Type B pancreatic cell (in vitro differentiated cells): ENCODE measurements at regions not wholly inside any gene's neighbourhood (a gene's known extent, or its start where the extent isn't known, plus 50 kb on each side); places are given as distances from the start of the nearest gene placed in this dataset.

Experiments
- DNase-seq: peaks from one replicate; pipeline ENCODE4 v3.0.0; 2021; ENCODE audit warnings: mixed read lengths; ENCODE audit not compliant: unreplicated experiment; ENCODE audit errors: extremely low spot score
- H3K27ac Mint-ChIP-seq: 2 replicates; pipeline ENCODE4 v1.8.0; 2021; ENCODE audit warnings: mild to moderate bottlenecking, mixed read lengths
- H3K27me3 Mint-ChIP-seq: 2 replicates; pipeline ENCODE4 v1.8.0; 2021; ENCODE audit warnings: mixed read lengths
- H3K36me3 Mint-ChIP-seq: 2 replicates; pipeline ENCODE4 v1.8.0; 2021; ENCODE audit warnings: mixed read lengths
- H3K4me1 Mint-ChIP-seq: one replicate; pipeline ENCODE4 v1.8.0; 2021; ENCODE audit warnings: mixed read lengths; ENCODE audit not compliant: unreplicated experiment
- H3K4me3 Mint-ChIP-seq: 2 replicates; pipeline ENCODE4 v1.8.0; 2021; ENCODE audit warnings: mild to moderate bottlenecking, mixed read lengths
- H3K9me3 Mint-ChIP-seq: 2 replicates; pipeline ENCODE4 v1.8.0; 2021; ENCODE audit warnings: mixed read lengths
- TF ChIP-seq, protein P1 (sequence below): fragments of 200-600 bp; sonication (generic); conservative IDR thresholded peaks from 2 replicates; pipeline ENCODE4 v1.5.0; 2021; ENCODE audit warnings: antibody characterized with exemption, mild to moderate bottlenecking

DNA sequence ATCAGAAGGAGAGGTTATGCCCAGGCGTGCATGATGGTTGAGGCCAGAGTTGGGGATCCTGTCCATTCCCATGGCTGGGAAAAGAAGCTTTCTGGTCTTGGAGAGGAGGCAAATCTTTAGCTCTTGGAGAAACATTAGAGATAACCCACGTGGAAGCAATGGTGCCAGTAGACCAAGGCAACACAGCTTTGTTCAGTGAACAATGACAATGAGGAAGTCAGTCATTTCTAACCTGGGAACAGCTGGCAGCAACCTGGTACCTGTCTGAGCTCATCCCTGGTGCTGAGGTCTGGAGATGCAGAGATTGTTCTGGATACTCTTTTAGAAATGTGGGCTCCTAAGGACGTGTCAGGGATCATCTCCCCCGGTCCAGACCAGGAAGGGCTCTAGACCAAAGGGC, 76.7 kb upstream of the PAX1 start:
- H3K4me3 Mint-ChIP-seq = no peak overlapping the region
- peaks cover 41% of the 10 kb centered on the region for H3K27me3 Mint-ChIP-seq
- H3K27ac Mint-ChIP-seq = no peak overlapping the region
- H3K36me3 Mint-ChIP-seq = no peaks in the 10 kb centered on the region
- H3K9me3 Mint-ChIP-seq = no peaks in the 10 kb centered on the region
- TF ChIP-seq, protein P1, sequence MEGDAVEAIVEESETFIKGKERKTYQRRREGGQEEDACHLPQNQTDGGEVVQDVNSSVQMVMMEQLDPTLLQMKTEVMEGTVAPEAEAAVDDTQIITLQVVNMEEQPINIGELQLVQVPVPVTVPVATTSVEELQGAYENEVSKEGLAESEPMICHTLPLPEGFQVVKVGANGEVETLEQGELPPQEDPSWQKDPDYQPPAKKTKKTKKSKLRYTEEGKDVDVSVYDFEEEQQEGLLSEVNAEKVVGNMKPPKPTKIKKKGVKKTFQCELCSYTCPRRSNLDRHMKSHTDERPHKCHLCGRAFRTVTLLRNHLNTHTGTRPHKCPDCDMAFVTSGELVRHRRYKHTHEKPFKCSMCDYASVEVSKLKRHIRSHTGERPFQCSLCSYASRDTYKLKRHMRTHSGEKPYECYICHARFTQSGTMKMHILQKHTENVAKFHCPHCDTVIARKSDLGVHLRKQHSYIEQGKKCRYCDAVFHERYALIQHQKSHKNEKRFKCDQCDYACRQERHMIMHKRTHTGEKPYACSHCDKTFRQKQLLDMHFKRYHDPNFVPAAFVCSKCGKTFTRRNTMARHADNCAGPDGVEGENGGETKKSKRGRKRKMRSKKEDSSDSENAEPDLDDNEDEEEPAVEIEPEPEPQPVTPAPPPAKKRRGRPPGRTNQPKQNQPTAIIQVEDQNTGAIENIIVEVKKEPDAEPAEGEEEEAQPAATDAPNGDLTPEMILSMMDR = no peak
- DNase-seq = no peak
- H3K4me1 Mint-ChIP-seq = no peaks in the 10 kb centered on the region

DNA sequence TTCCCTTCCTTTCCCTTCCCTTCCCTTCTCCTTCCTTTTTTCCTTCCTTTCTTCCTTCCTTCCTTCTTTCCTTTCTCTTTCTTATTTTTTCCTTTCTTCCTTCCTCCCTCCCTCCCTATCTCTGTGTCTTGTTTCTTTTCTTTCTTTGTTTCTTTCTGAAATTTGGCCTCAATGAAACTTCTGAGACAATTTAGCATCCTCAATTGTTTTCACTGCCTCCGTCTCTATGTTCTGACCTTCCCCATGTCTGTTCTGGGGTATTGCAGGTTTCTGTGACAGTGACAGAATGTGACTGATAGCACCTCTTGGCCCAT, 81.7 kb upstream of the PAX1 start:
- H3K36me3 Mint-ChIP-seq = no peaks in the 10 kb centered on the region
- no peak for DNase-seq
- TF ChIP-seq, protein P1 = no peak
- no peak overlapping the region for H3K4me3 Mint-ChIP-seq
- H3K9me3 Mint-ChIP-seq = no peaks in the 10 kb centered on the region
- no peak overlapping the region for H3K27ac Mint-ChIP-seq
- peaks cover 43% of the 10 kb centered on the region for H3K27me3 Mint-ChIP-seq
- H3K4me1 Mint-ChIP-seq = no peaks in the 10 kb centered on the region

DNA sequence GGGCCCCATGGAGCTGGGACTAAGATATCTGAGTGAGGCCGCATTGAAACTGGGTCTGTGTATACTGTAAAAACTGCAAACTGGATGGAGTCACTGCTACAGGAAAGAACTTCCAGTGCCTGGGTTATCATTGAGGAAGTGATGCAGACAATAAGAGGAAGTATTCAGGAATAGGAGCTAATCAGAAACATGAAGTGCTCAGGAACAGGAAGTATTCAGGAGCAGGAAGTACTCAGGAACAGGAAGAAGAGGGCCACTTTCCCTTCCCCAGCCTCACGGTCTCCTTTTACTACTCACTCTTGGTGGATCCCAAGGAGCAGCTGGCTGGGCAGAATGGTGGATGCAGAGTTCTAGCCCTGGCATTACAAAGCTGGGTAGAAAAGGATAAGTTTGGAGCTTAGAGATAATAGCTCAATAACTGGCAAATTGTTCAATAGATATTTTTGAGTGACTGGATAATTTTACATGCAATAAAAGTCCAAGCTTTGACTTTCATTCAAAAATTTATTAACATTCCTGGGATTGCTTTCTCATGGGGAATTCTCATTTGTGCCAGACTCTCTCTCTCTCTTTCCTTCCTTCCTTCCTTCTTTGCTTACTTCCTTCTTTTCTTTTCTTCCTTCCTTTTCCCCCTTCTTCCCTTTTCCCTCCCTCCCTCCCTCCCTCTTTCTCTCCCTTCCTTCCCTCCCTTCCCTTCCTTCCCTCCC, 82.2 kb upstream of the PAX1 start:
- peaks cover 39% of the 10 kb centered on the region for H3K27me3 Mint-ChIP-seq
- H3K27ac Mint-ChIP-seq = no peak overlapping the region
- no peaks in the 10 kb centered on the region for H3K36me3 Mint-ChIP-seq

GRCh38 chr20:21622097-21622857, 83.2 kb upstream of the PAX1 start:
- Mint-ChIP-seq H3K27ac (no peak overlapping the region), H3K4me3 (no peak overlapping the region), H3K9me3 (no peaks in the 10 kb centered on the region), H3K27me3 (peaks cover 38% of the 10 kb centered on the region), H3K36me3 (no peaks in the 10 kb centered on the region), H3K4me1 (no peaks in the 10 kb centered on the region)
- TF ChIP-seq, protein P1 = no peak
- no peak for DNase-seq

More for the DNA sequence above, 82.2 kb upstream of the PAX1 start:
- no peak for DNase-seq
- TF ChIP-seq, protein P1 = no peak
- Mint-ChIP-seq H3K9me3 (no peaks in the 10 kb centered on the region), H3K4me3 (no peak overlapping the region), H3K4me1 (no peaks in the 10 kb centered on the region)

DNA sequence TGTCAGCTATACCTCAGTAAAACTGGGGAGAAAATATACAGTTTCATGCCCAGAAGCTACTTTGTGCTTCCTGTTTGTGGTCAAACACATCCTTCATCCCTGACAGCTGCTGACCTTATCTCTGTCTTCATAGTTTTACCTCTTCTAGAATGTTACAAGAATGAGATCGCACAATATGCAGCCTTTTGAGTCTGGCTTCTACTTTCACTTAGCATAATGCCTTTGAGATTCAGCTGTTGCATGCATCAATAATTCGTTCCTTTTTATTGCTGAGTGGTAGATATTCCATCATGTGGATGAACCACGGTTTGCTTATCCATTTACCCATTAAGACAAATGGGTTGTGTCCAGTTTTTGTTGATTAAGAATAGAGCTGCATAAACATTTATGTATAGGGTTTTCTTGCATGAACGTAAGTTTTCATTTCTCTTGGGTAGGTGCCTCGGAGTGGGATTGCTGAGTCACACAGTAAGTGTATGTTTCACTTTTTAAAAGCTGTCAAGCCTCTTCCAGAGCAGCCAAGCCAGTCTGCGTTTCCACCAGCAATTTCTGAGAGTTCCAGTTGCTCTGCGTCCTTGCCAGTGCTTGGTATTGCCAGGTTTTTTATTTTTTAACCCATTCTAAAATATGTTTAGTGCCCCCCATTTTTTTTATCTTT, 86.6 kb upstream of the PAX1 start:
- Mint-ChIP-seq H3K9me3 (no peaks in the 10 kb centered on the region), H3K27me3 (peaks cover 44% of the 10 kb centered on the region), H3K36me3 (no peaks in the 10 kb centered on the region), H3K4me1 (peaks cover 4% of the 10 kb centered on the region), H3K27ac (peak overlapping the region; percentile 58), H3K4me3 (peak overlapping the region; percentile 62)
- DNase-seq = no peak
- TF ChIP-seq, protein P1 = no peak
